ENCODE measurements at regions not wholly inside any gene's neighbourhood (a gene's known extent, or its start where the extent isn't known, plus 50 kb on each side); places are given as distances from the start of the nearest gene placed in this dataset.

DNA sequence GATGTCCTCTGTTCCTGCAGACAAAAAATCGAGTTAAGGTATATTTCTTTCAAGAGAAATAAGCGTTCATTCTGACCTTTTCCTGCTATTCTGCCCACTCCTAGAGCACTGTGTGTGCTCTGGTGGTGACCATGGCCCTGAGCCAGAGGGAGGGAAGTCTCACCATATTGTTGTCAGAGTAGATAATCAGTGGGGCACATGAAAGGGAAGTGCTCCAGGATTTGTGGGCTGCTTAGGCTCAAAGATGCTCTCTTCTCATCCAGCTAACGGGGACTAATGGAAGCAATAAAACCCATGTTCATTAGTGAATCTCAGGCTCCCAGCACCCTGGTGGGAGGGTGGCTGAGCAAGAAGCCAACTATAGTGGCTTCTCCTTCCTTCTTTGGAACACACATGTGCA, 70.7 kb upstream of the EOMES start:
- 58% methylated on average over 3 of the region's 3 CpGs for WGBS
- Histone ChIP-seq H3K9ac (ENCODE audit: low read depth in 1 of 2, low read length in 2 of 2) (no peak overlapping the region), H3K27ac (ENCODE audit: low read depth in 1 of 2, low read length in 2 of 2) (no peak overlapping the region), H3K9me3 (ENCODE audit: control insufficient read depth in 4 of 4, low read length in 3 of 4) (no peaks in the 10 kb centered on the region), H3K4me1 (ENCODE audit: control insufficient read depth in 4 of 4, insufficient read depth in 4 of 4, low read length in 3 of 4) (no peaks in the 10 kb centered on the region), H3K27me3 (ENCODE audit: control insufficient read depth in 4 of 4, insufficient read depth in 4 of 4, low read length in 3 of 4) (peaks cover 0 to 3% (median 0%) of the 10 kb centered on the region in 4 donors), H3K4me3 (ENCODE audit: low read depth in 1 of 3, low read length in 3 of 3) (no peak overlapping the region), H3K36me3 (ENCODE audit: control insufficient read depth in 4 of 4, insufficient read depth in 3 of 4, low read depth in 1 of 4, low read length in 3 of 4) (no peaks in the 10 kb centered on the region)
- TF ChIP-seq FOXA2 (IDR thresholded peaks at IDR 0.05) (no peak), FOXA1 (IDR thresholded peaks at IDR 0.05) (no peak), NR2F2 (IDR thresholded peaks at IDR 0.05) (no peak), HNF4A (conservative IDR thresholded peaks at IDR 0.05) (no peak)
- DNase-seq (ENCODE audit: low spot score), result no peak

DNA sequence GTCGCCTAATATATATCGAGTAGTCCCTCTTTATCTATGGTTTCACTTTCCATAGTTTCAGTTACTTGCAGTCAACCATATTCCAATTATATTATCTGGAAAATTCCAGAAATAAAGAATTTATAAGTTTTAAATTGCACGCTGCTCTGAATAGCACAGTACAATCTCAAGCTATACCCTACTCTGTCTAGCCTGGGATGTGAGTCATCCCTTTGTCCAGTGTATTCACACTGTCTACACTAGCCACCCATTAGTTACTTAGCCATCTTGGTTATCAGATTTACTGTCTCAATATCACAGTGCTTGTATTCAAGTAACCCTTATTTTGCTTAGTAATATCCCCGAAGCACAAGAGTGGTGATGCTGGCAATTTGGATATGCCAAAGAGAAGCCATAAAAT, 72.1 kb upstream of the EOMES start:
- 86% methylated on average over 4 of the region's 4 CpGs for WGBS
- TF ChIP-seq CTCF (IDR thresholded peaks at IDR 0.05; ENCODE audit: low read depth, low read length, missing input control) (no peak), EGR1 (IDR thresholded peaks at IDR 0.05; ENCODE audit: low read depth in 2 of 2) (no peak), HNF4G (IDR thresholded peaks at IDR 0.05) (no peak), HNF4A (conservative IDR thresholded peaks at IDR 0.05) (no peak), JUND (IDR thresholded peaks at IDR 0.05) (no peak)
- TF ChIP-seq, protein P1, sequence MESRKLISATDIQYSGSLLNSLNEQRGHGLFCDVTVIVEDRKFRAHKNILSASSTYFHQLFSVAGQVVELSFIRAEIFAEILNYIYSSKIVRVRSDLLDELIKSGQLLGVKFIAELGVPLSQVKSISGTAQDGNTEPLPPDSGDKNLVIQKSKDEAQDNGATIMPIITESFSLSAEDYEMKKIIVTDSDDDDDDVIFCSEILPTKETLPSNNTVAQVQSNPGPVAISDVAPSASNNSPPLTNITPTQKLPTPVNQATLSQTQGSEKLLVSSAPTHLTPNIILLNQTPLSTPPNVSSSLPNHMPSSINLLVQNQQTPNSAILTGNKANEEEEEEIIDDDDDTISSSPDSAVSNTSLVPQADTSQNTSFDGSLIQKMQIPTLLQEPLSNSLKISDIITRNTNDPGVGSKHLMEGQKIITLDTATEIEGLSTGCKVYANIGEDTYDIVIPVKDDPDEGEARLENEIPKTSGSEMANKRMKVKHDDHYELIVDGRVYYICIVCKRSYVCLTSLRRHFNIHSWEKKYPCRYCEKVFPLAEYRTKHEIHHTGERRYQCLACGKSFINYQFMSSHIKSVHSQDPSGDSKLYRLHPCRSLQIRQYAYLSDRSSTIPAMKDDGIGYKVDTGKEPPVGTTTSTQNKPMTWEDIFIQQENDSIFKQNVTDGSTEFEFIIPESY (IDR thresholded peaks at IDR 0.05), result no peak
- TF ChIP-seq, protein P2, sequence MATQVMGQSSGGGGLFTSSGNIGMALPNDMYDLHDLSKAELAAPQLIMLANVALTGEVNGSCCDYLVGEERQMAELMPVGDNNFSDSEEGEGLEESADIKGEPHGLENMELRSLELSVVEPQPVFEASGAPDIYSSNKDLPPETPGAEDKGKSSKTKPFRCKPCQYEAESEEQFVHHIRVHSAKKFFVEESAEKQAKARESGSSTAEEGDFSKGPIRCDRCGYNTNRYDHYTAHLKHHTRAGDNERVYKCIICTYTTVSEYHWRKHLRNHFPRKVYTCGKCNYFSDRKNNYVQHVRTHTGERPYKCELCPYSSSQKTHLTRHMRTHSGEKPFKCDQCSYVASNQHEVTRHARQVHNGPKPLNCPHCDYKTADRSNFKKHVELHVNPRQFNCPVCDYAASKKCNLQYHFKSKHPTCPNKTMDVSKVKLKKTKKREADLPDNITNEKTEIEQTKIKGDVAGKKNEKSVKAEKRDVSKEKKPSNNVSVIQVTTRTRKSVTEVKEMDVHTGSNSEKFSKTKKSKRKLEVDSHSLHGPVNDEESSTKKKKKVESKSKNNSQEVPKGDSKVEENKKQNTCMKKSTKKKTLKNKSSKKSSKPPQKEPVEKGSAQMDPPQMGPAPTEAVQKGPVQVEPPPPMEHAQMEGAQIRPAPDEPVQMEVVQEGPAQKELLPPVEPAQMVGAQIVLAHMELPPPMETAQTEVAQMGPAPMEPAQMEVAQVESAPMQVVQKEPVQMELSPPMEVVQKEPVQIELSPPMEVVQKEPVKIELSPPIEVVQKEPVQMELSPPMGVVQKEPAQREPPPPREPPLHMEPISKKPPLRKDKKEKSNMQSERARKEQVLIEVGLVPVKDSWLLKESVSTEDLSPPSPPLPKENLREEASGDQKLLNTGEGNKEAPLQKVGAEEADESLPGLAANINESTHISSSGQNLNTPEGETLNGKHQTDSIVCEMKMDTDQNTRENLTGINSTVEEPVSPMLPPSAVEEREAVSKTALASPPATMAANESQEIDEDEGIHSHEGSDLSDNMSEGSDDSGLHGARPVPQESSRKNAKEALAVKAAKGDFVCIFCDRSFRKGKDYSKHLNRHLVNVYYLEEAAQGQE (IDR thresholded peaks at IDR 0.05), result no peak
- Histone ChIP-seq H3K36me3 (ENCODE audit: control insufficient read depth in 4 of 4, insufficient read depth in 3 of 4, low read depth in 1 of 4, low read length in 3 of 4) (no peaks in the 10 kb centered on the region), H3K9ac (ENCODE audit: low read depth in 1 of 2, low read length in 2 of 2) (no peak overlapping the region), H3K27ac (ENCODE audit: low read depth in 1 of 2, low read length in 2 of 2) (no peak overlapping the region), H3K27me3 (ENCODE audit: control insufficient read depth in 4 of 4, insufficient read depth in 4 of 4, low read length in 3 of 4) (peaks cover 0 to 5% (median 0%) of the 10 kb centered on the region in 4 donors), H3K9me3 (ENCODE audit: control insufficient read depth in 4 of 4, low read length in 3 of 4) (no peaks in the 10 kb centered on the region), H3K4me1 (ENCODE audit: control insufficient read depth in 4 of 4, insufficient read depth in 4 of 4, low read length in 3 of 4) (no peaks in the 10 kb centered on the region), H3K4me3 (ENCODE audit: low read depth in 1 of 3, low read length in 3 of 3) (no peak overlapping the region)
- no peak for DNase-seq (ENCODE audit: low spot score)

DNA sequence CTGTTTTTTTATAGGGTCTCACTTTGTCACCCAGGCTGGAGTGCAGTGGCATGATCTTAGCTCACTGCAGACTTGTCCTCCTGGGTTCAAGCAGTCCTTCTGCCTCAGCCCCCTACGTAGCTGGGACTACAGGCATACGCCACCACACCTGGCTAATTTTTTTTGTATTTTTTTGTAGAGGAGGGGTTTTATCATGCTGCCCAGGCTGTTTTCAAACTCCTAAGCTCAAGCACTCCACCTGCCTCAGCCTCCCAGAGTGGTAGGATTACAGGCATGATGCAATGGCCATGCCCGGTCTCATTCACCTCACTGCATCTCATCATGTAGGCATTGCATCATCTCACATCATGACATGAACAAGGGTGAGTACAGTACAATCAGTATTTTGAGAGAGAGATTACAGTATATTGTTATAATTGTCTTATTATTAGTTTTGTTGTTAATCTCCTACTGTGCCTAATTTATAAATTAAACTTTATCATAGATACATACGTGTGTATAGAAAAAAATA, 74.3 kb upstream of the EOMES start:
- Histone ChIP-seq H3K9ac (ENCODE audit: low read depth in 1 of 2, low read length in 2 of 2) (no peak overlapping the region), H3K27me3 (ENCODE audit: control insufficient read depth in 4 of 4, insufficient read depth in 4 of 4, low read length in 3 of 4) (peaks cover 0 to 2% (median 0%) of the 10 kb centered on the region in 4 donors), H3K9me3 (ENCODE audit: control insufficient read depth in 4 of 4, low read length in 3 of 4) (no peaks in the 10 kb centered on the region), H3K27ac (ENCODE audit: low read depth in 1 of 2, low read length in 2 of 2) (no peak overlapping the region), H3K4me1 (ENCODE audit: control insufficient read depth in 4 of 4, insufficient read depth in 4 of 4, low read length in 3 of 4) (no peaks in the 10 kb centered on the region), H3K36me3 (ENCODE audit: control insufficient read depth in 4 of 4, insufficient read depth in 3 of 4, low read depth in 1 of 4, low read length in 3 of 4) (no peaks in the 10 kb centered on the region), H3K4me3 (ENCODE audit: low read depth in 1 of 3, low read length in 3 of 3) (no peak overlapping the region)
- no peak for DNase-seq (ENCODE audit: low spot score)
- WGBS, result 86% methylated on average over 4 of the region's 4 CpGs
- TF ChIP-seq EGR1 (IDR thresholded peaks at IDR 0.05; ENCODE audit: low read depth in 2 of 2) (no peak), SP1 (IDR thresholded peaks at IDR 0.05) (no peak), FOXA1 (IDR thresholded peaks at IDR 0.05) (no peak), YY1 (IDR thresholded peaks at IDR 0.05) (no peak), HNF4G (IDR thresholded peaks at IDR 0.05) (no peak), RXRA (IDR thresholded peaks at IDR 0.05) (no peak), NR2F2 (IDR thresholded peaks at IDR 0.05) (no peak), FOXA2 (IDR thresholded peaks at IDR 0.05) (no peak), GABPA (IDR thresholded peaks at IDR 0.05 in 1 of 2, conservative IDR thresholded peaks at IDR 0.05 in 1 of 2) (no peak), HNF4A (conservative IDR thresholded peaks at IDR 0.05) (no peak), TAF1 (conservative IDR thresholded peaks at IDR 0.05) (no peak)
- TF ChIP-seq, protein P1 (IDR thresholded peaks at IDR 0.05), result no peak
- TF ChIP-seq, protein P3, sequence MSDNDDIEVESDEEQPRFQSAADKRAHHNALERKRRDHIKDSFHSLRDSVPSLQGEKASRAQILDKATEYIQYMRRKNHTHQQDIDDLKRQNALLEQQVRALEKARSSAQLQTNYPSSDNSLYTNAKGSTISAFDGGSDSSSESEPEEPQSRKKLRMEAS (IDR thresholded peaks at IDR 0.05), result no peak
